Fibroblast of skin of back (primary cell): ENCODE measurements at regions not wholly inside any gene's neighbourhood (a gene's known extent, or its start where the extent isn't known, plus 50 kb on each side); places are given as distances from the start of the nearest gene placed in this dataset.

Source experiments
- DNase-seq: peaks from one replicate; pipeline ENCODE4 v3.0.0-alpha.2; 2013

- peak; percentile 61 for DNase-seq
Observed at GRCh38 chr1:177786176-177786745, 183.6 kb downstream of the SEC16B start.

GRCh38 chr1:177784936-177785335 is 184.9 kb downstream of the SEC16B start:
- DNase-seq = no peak

GRCh38 chr1:177784409-177784808 is 185.4 kb downstream of the SEC16B start:
- DNase-seq = no peak

GRCh38 chr1:177783051-177783450 is 186.8 kb downstream of the SEC16B start:
- no peak for DNase-seq

- peak; percentile 46 for DNase-seq
Observed at GRCh38 chr1:177780096-177780700, 189.7 kb downstream of the SEC16B start.

- DNase-seq = no peak
Observed at GRCh38 chr1:177779166-177779965, 190.5 kb downstream of the SEC16B start.

- no peak for DNase-seq
Observed at GRCh38 chr1:177775924-177776323, 193.9 kb downstream of the SEC16B start.

- DNase-seq = peak; percentile 7
Observed at GRCh38 chr1:177772386-177772960, 197.4 kb downstream of the SEC16B start.

- DNase-seq = no peak
Observed at GRCh38 chr1:177771688-177772087, 198.2 kb downstream of the SEC16B start.

- no peak for DNase-seq
Observed at GRCh38 chr1:177770096-177770495, 199.8 kb downstream of the SEC16B start.

- DNase-seq = no peak
Observed at GRCh38 chr1:177755851-177756560, 213.9 kb downstream of the SEC16B start.

GRCh38 chr1:177754603-177755002 is 215.3 kb downstream of the SEC16B start:
- no peak for DNase-seq

- DNase-seq = no peak
Observed at GRCh38 chr1:177753655-177754054, 216.2 kb downstream of the SEC16B start.

GRCh38 chr1:177748080-177748801 is 221.6 kb downstream of the SEC16B start:
- DNase-seq = no peak

- DNase-seq = no peak
Observed at GRCh38 chr1:177746155-177746554, 223.7 kb downstream of the SEC16B start.

- DNase-seq = no peak
Observed at GRCh38 chr1:177744906-177745305, 225.0 kb downstream of the SEC16B start.

- DNase-seq = no peak
Observed at GRCh38 chr1:177741476-177741875, 228.4 kb downstream of the SEC16B start.

- no peak for DNase-seq
Observed at GRCh38 chr1:177739780-177740179, 230.1 kb downstream of the SEC16B start.

GRCh38 chr1:177737456-177737855 is 232.4 kb downstream of the SEC16B start:
- DNase-seq = no peak

GRCh38 chr1:177732178-177732577 is 237.7 kb downstream of the SEC16B start:
- DNase-seq = no peak

GRCh38 chr1:177729646-177730045 is 240.2 kb downstream of the SEC16B start:
- no peak for DNase-seq

- no peak for DNase-seq
Observed at GRCh38 chr1:177723533-177723932, 246.3 kb downstream of the SEC16B start.
